ENCODE measurements at regions not wholly inside any gene's neighbourhood (a gene's known extent, or its start where the extent isn't known, plus 50 kb on each side); places are given as distances from the start of the nearest gene placed in this dataset.

GRCh38 chr10:83934062-83934461, 205.2 kb upstream of the GHITM start:
- TF ChIP-seq CTCF (IDR thresholded peaks at IDR 0.05; ENCODE audit: insufficient read depth, low read depth, low read length) (no peak), EZH2 (IDR thresholded peaks at IDR 0.05; ENCODE audit: insufficient read depth, low read length) (no peak)
